NCI-H2081 treated with DMSO at 0.1 percent for 48 hours (cell line): ENCODE measurements at regions not wholly inside any gene's neighbourhood (a gene's known extent, or its start where the extent isn't known, plus 50 kb on each side); places are given as distances from the start of the nearest gene placed in this dataset.
"Not testable (repeated sequence)": the region's sequence is repeated elsewhere in the genome, so short reads cannot be mapped to it uniquely, and the experiment has no call there.

Experiments
- DNase-seq: peaks from one replicate; lab custom pipeline; 2025; lab: John Stamatoyannopoulos, UW

- no peak for DNase-seq
Observed at GRCh38 chr4:89496851-89497250, 189.3 kb upstream of the GPRIN3 start.

- no peak for DNase-seq
Observed at GRCh38 chr4:89493367-89493766, 185.8 kb upstream of the GPRIN3 start.

GRCh38 chr4:89492581-89493071 lies 185.0 kb upstream of the GPRIN3 start:
- DNase-seq, result no peak

GRCh38 chr4:89491761-89492160 lies 184.2 kb upstream of the GPRIN3 start:
- no peak for DNase-seq

- not testable (repeated sequence) for DNase-seq
Observed at GRCh38 chr4:89489921-89490431, 182.4 kb upstream of the GPRIN3 start.

GRCh38 chr4:89489338-89489771 lies 181.8 kb upstream of the GPRIN3 start:
- no peak for DNase-seq

- no peak for DNase-seq
Observed at GRCh38 chr4:89488736-89489135, 181.1 kb upstream of the GPRIN3 start.

- DNase-seq, result no peak
Observed at GRCh38 chr4:89486673-89487072, 179.1 kb upstream of the GPRIN3 start.

- DNase-seq, result no peak
Observed at GRCh38 chr4:89486042-89486441, 178.4 kb upstream of the GPRIN3 start.

GRCh38 chr4:89483833-89484232 lies 176.2 kb upstream of the GPRIN3 start:
- no peak for DNase-seq

- DNase-seq, result no peak
Observed at GRCh38 chr4:89482926-89483595, 175.5 kb upstream of the GPRIN3 start.

GRCh38 chr4:89482251-89482650 lies 174.7 kb upstream of the GPRIN3 start:
- peak; percentile 25 for DNase-seq

GRCh38 chr4:89469930-89470375 lies 162.4 kb upstream of the GPRIN3 start:
- DNase-seq, result no peak

GRCh38 chr4:89469516-89469915 lies 161.9 kb upstream of the GPRIN3 start:
- DNase-seq, result no peak

- DNase-seq, result no peak
Observed at GRCh38 chr4:89468602-89469001, 161.0 kb upstream of the GPRIN3 start.

GRCh38 chr4:89463341-89463740 lies 155.7 kb upstream of the GPRIN3 start:
- DNase-seq, result no peak

GRCh38 chr4:89447543-89447942 lies 139.9 kb upstream of the GPRIN3 start:
- DNase-seq, result no peak

GRCh38 chr4:89446193-89446592 lies 138.6 kb upstream of the GPRIN3 start:
- no peak for DNase-seq

- no peak for DNase-seq
Observed at GRCh38 chr4:89439533-89439932, 131.9 kb upstream of the GPRIN3 start.

- DNase-seq, result no peak
Observed at GRCh38 chr4:89438102-89438831, 130.7 kb upstream of the GPRIN3 start.

GRCh38 chr4:89434364-89434988 lies 126.9 kb upstream of the GPRIN3 start:
- peak; percentile 0 for DNase-seq

- DNase-seq, result peak; percentile 0
Observed at GRCh38 chr4:89427782-89428181, 120.2 kb upstream of the GPRIN3 start.

GRCh38 chr4:89425023-89425422 lies 117.4 kb upstream of the GPRIN3 start:
- no peak for DNase-seq
